ENCODE measurements at regions not wholly inside any gene's neighbourhood (a gene's known extent, or its start where the extent isn't known, plus 50 kb on each side); places are given as distances from the start of the nearest gene placed in this dataset.

DNA sequence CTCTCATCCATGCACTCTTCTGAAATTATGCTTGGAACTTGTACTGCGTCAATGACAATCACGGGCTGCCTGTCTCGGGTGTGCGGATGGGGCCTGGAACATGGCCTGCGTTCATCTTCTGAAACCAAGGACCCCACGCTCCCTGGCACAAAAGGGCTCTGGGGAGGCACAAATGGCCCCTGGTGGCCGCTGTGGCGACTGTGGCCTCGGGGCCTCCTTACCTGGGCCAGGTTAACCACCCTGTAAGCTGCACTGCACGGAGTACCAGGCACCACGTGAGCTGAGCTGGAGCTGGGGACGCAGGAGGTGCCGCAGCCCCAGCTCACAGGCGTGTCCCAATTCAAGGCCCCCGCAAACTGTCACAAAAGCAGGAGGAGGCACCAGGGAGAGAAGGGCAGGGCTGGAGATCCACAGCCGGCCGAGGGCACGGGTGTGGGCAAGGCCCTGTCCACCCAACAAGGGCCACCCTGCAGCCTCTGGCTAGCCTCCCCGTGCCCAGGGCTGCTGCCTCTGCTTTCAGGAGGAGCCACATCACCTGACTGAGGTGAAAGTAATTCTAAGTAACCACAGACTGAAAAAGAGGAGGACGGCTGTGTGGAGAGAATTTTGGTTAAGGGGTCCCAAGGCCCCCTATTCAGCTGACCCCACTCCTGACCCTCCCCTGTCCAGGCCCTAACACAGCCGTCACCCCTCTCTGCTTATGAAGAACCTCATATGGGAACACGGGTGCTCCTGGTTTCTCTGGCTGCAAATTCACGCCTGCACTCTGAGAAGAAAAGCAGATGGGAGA, 61.1 kb upstream of the GALNT9 start:
- H3K9me3 ChIP-seq (ENCODE audit: control insufficient read depth, low read length, poor library complexity, severe bottlenecking): no peaks in the 10 kb centered on the region
- DNase-seq: no peak
- H3K36me3 Mint-ChIP-seq (ENCODE audit: low read depth): peaks cover 2% of the 10 kb centered on the region
- H3K4me1 Mint-ChIP-seq: no peaks in the 10 kb centered on the region
- H3K27me3 Mint-ChIP-seq: peaks cover 34% of the 10 kb centered on the region
- H3K27ac Mint-ChIP-seq: no peak overlapping the region
- no peak for ATAC-seq
- H3K4me3 Mint-ChIP-seq: no peak overlapping the region

- DNase-seq: no peak
- no peaks in the 10 kb centered on the region for H3K4me1 Mint-ChIP-seq
- H3K27me3 Mint-ChIP-seq: peaks cover 34% of the 10 kb centered on the region
- no peaks in the 10 kb centered on the region for H3K9me3 ChIP-seq (ENCODE audit: control insufficient read depth, low read length, poor library complexity, severe bottlenecking)
- peaks cover 2% of the 10 kb centered on the region for H3K36me3 Mint-ChIP-seq (ENCODE audit: low read depth)
- no peak overlapping the region for H3K4me3 Mint-ChIP-seq
- H3K27ac Mint-ChIP-seq: no peak overlapping the region
- no peak for ATAC-seq
These were observed 60.3 kb upstream of the GALNT9 start for GRCh38 chr12:132389526-132390286.

DNA sequence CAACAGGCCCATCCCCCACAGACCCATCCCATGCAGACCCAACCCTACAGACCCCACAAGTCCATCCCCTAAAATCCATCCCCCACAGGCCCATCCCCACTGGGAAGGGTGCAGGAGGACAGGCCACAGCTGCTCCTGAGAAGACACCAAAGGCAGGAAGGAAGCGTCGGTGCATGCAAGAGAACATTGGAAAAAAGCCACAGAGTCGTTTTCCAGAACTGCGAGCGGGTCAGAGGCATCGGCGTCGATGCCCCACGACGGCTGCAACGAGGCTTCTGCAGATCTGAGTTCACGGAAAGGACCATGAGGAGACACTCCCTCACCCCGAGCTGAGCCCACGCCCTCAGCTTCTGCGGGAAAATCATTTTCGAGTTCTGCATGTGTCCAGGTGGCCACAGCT, 59.6 kb upstream of the GALNT9 start:
- ATAC-seq: no peak
- Mint-ChIP-seq H3K36me3 (ENCODE audit: low read depth) (peaks cover 2% of the 10 kb centered on the region), H3K4me1 (no peaks in the 10 kb centered on the region), H3K27ac (no peak overlapping the region), H3K27me3 (peaks cover 34% of the 10 kb centered on the region), H3K4me3 (no peak overlapping the region)
- H3K9me3 ChIP-seq (ENCODE audit: control insufficient read depth, low read length, poor library complexity, severe bottlenecking): no peaks in the 10 kb centered on the region
- no peak for DNase-seq

GRCh38 chr12:132388379-132389015, 59.1 kb upstream of the GALNT9 start:
- peaks cover 2% of the 10 kb centered on the region for H3K36me3 Mint-ChIP-seq (ENCODE audit: low read depth)
- DNase-seq (no peak), ATAC-seq (no peak)
- peaks cover 34% of the 10 kb centered on the region for H3K27me3 Mint-ChIP-seq
- no peak overlapping the region for H3K27ac Mint-ChIP-seq
- no peaks in the 10 kb centered on the region for H3K9me3 ChIP-seq (ENCODE audit: control insufficient read depth, low read length, poor library complexity, severe bottlenecking)
- no peaks in the 10 kb centered on the region for H3K4me1 Mint-ChIP-seq
- H3K4me3 Mint-ChIP-seq: no peak overlapping the region

GRCh38 chr12:132386926-132387497, 57.6 kb upstream of the GALNT9 start:
- ATAC-seq (no peak), DNase-seq (no peak)
- H3K9me3 ChIP-seq (ENCODE audit: control insufficient read depth, low read length, poor library complexity, severe bottlenecking): no peaks in the 10 kb centered on the region
- peaks cover 34% of the 10 kb centered on the region for H3K27me3 Mint-ChIP-seq
- H3K36me3 Mint-ChIP-seq (ENCODE audit: low read depth): peaks cover 2% of the 10 kb centered on the region
- H3K4me1 Mint-ChIP-seq: no peaks in the 10 kb centered on the region
- no peak overlapping the region for H3K4me3 Mint-ChIP-seq
- no peak overlapping the region for H3K27ac Mint-ChIP-seq

DNA sequence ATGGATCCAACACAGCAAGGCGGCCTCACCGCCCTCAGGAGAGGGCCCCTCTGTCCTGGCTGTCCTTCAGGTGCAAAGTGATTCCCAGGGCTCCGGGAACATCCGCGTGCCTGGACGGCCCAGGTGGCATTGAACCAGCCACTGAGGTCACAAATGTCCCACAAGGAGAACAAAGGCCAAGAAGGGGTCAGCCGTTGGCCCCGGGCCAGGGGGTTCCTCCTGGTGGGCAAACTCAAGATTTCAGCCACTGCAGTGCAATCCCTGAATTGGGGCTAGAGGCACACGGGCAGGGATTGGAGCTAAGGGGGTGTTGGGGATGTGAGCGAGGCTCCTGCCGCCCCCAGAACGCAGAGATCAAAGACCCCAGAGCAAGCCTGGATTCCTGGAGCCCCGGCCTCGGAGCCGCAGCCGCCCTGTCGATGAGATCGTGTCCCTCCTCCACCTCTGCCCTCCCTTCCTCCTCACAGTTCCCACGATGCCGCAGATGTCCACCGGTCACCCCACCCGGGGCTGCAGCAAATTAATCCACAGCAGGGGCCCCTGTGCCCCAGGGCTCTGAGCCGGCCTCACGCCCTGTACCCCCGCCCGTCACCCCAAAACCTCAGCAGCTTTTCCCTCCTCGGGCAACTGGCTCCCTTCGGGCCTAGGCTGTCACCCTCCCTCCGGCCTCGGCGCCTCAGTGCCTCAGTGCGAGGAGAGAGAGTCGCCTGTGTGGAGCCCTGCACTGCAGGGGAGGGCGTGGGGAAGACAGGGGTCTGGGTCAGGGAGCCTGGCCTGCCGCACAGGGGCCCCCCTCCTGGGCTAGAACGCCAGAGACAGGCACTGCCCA, 56.7 kb upstream of the GALNT9 start:
- ATAC-seq (no peak), DNase-seq (no peak)
- H3K27ac Mint-ChIP-seq: no peak overlapping the region
- H3K27me3 Mint-ChIP-seq: peaks cover 30% of the 10 kb centered on the region
- no peaks in the 10 kb centered on the region for H3K4me1 Mint-ChIP-seq
- no peaks in the 10 kb centered on the region for H3K9me3 ChIP-seq (ENCODE audit: control insufficient read depth, low read length, poor library complexity, severe bottlenecking)
- no peak overlapping the region for H3K4me3 Mint-ChIP-seq
- H3K36me3 Mint-ChIP-seq (ENCODE audit: low read depth): peaks cover 2% of the 10 kb centered on the region

- no peaks in the 10 kb centered on the region for H3K9me3 ChIP-seq (ENCODE audit: control insufficient read depth, low read length, poor library complexity, severe bottlenecking)
- ATAC-seq: no peak
- H3K4me1 Mint-ChIP-seq: no peaks in the 10 kb centered on the region
- H3K27me3 Mint-ChIP-seq: peaks cover 27% of the 10 kb centered on the region
- H3K4me3 Mint-ChIP-seq: no peak overlapping the region
- peaks cover 2% of the 10 kb centered on the region for H3K36me3 Mint-ChIP-seq (ENCODE audit: low read depth)
- no peak overlapping the region for H3K27ac Mint-ChIP-seq
- DNase-seq: no peak
These were observed 55.8 kb upstream of the GALNT9 start for GRCh38 chr12:132384916-132385774.

GRCh38 chr12:132380641-132381040, 51.3 kb upstream of the GALNT9 start:
- Mint-ChIP-seq H3K36me3 (ENCODE audit: low read depth) (peaks cover 6% of the 10 kb centered on the region), H3K27me3 (peaks cover 20% of the 10 kb centered on the region), H3K4me1 (peaks cover 5% of the 10 kb centered on the region), H3K4me3 (no peak overlapping the region), H3K27ac (no peak overlapping the region)
- DNase-seq (no peak), ATAC-seq (no peak)
- no peaks in the 10 kb centered on the region for H3K9me3 ChIP-seq (ENCODE audit: control insufficient read depth, low read length, poor library complexity, severe bottlenecking)

- DNase-seq (no peak), ATAC-seq (no peak)
- Mint-ChIP-seq H3K27ac (no peak overlapping the region), H3K4me1 (peaks cover 5% of the 10 kb centered on the region), H3K27me3 (peaks cover 22% of the 10 kb centered on the region), H3K36me3 (ENCODE audit: low read depth) (peaks cover 6% of the 10 kb centered on the region), H3K4me3 (no peak overlapping the region)
- no peaks in the 10 kb centered on the region for H3K9me3 ChIP-seq (ENCODE audit: control insufficient read depth, low read length, poor library complexity, severe bottlenecking)
These were observed 50.6 kb upstream of the GALNT9 start for GRCh38 chr12:132379996-132380395.

DNA sequence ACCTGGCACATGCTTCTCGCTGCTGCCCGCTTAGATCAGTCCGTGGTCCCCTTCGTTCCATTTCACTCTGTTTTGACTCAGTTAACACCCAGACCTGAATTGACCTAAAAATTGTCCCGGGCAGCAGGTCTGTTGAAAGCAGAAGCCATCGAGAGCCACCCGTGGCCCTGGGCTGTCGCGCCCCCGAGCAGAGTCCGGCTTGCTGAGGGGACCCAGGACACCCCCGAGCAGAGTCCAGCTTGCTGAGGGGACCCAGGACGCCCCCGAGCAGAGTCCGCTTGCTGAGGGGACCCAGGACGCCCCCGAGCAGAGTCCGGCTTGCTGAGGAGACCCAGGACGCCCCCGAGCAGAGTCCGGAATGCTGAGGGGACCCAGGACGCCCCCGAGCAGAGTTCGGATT, 50.2 kb upstream of the GALNT9 start:
- no peak overlapping the region for H3K27ac Mint-ChIP-seq
- H3K36me3 Mint-ChIP-seq (ENCODE audit: low read depth): peaks cover 6% of the 10 kb centered on the region
- H3K9me3 ChIP-seq (ENCODE audit: control insufficient read depth, low read length, poor library complexity, severe bottlenecking): no peaks in the 10 kb centered on the region
- DNase-seq (no peak), ATAC-seq (no peak)
- H3K4me1 Mint-ChIP-seq: peaks cover 5% of the 10 kb centered on the region
- peaks cover 25% of the 10 kb centered on the region for H3K27me3 Mint-ChIP-seq
- no peak overlapping the region for H3K4me3 Mint-ChIP-seq

Data from T-helper 17 cell (primary cell).